NCI-H1417 treated with DMSO at 0.1 percent for 48 hours (cell line): ENCODE measurements at regions not wholly inside any gene's neighbourhood (a gene's known extent, or its start where the extent isn't known, plus 50 kb on each side); places are given as distances from the start of the nearest gene placed in this dataset.

Source experiments
- DNase-seq: peaks from one replicate; lab custom pipeline; 2025; lab: John Stamatoyannopoulos, UW

- DNase-seq = no peak
Measured at GRCh38 chr18:2036086-2036485, 535.2 kb downstream of the METTL4 start.

GRCh38 chr18:2040279-2040678, 531.0 kb downstream of the METTL4 start:
- no peak for DNase-seq

GRCh38 chr18:2049986-2050385, 521.3 kb downstream of the METTL4 start:
- no peak for DNase-seq

GRCh38 chr18:2050702-2051201, 520.6 kb downstream of the METTL4 start:
- DNase-seq = no peak

- no peak for DNase-seq
Measured at GRCh38 chr18:2053490-2054089, 517.7 kb downstream of the METTL4 start.

GRCh38 chr18:2059336-2059735, 512.0 kb downstream of the METTL4 start:
- DNase-seq = no peak

GRCh38 chr18:2060086-2060485, 511.2 kb downstream of the METTL4 start:
- DNase-seq = no peak

GRCh38 chr18:2070631-2071030, 500.7 kb downstream of the METTL4 start:
- DNase-seq = peak; percentile 70

GRCh38 chr18:2075499-2075898, 495.8 kb downstream of the METTL4 start:
- DNase-seq = no peak

- DNase-seq = no peak
Measured at GRCh38 chr18:2082676-2083075, 488.6 kb downstream of the METTL4 start.

GRCh38 chr18:2083691-2084090, 487.6 kb downstream of the METTL4 start:
- no peak for DNase-seq

- no peak for DNase-seq
Measured at GRCh38 chr18:2086439-2086838, 484.9 kb downstream of the METTL4 start.

- DNase-seq = no peak
Measured at GRCh38 chr18:2087877-2088673, 483.2 kb downstream of the METTL4 start.

- no peak for DNase-seq
Measured at GRCh38 chr18:2089396-2089795, 481.9 kb downstream of the METTL4 start.

GRCh38 chr18:2091937-2092336, 479.4 kb downstream of the METTL4 start:
- DNase-seq = no peak

GRCh38 chr18:2096551-2096950, 474.8 kb downstream of the METTL4 start:
- no peak for DNase-seq

GRCh38 chr18:2100694-2101213, 470.6 kb downstream of the METTL4 start:
- DNase-seq = no peak

- no peak for DNase-seq
Measured at GRCh38 chr18:2102022-2102421, 469.3 kb downstream of the METTL4 start.

GRCh38 chr18:2103299-2103698, 468.0 kb downstream of the METTL4 start:
- no peak for DNase-seq

GRCh38 chr18:2104620-2105462, 466.5 kb downstream of the METTL4 start:
- DNase-seq = no peak

- no peak for DNase-seq
Measured at GRCh38 chr18:2108591-2108990, 462.7 kb downstream of the METTL4 start.

- no peak for DNase-seq
Measured at GRCh38 chr18:2111456-2111855, 459.8 kb downstream of the METTL4 start.
